WTC11 (cell line): ENCODE measurements at regions not wholly inside any gene's neighbourhood (a gene's known extent, or its start where the extent isn't known, plus 50 kb on each side); places are given as distances from the start of the nearest gene placed in this dataset.

ENCODE experiments used
- ATAC-seq: fragments of 200-7000 bp; cut with Tn5 transposase; 2 replicates; pipeline ENCODE4 v1.10.0; 2021; ENCODE audit warnings: mild to moderate bottlenecking, moderate library complexity
- CTCF ChIA-PET: fragments of 300-600 bp; sonication (Branson Sonifier 250); formaldehyde crosslinking; loops from one replicate; lab custom pipeline; 2021; ENCODE audit warnings: antibody characterized with exemption; lab: Charles Lee
- POLR2A ChIA-PET: fragments of 350-600 bp; sonication (Branson Sonifier 250); formaldehyde crosslinking; loops from one replicate; lab custom pipeline; 2021; ENCODE audit warnings: antibody characterized with exemption; lab: Charles Lee
- DNase-seq: peaks from one replicate; pipeline ENCODE4 v3.0.0; 2021; ENCODE audit warnings: low spot score
- H3K27ac Mint-ChIP-seq: 2 replicates; pipeline ENCODE4 v1.8.0; 2021; ENCODE audit warnings: mixed read lengths
- H3K27me3 Mint-ChIP-seq: 2 replicates; pipeline ENCODE4 v1.8.0; 2021; ENCODE audit warnings: low read depth, mild to moderate bottlenecking, moderate library complexity, mixed read lengths
- H3K36me3 Mint-ChIP-seq: 2 replicates; pipeline ENCODE4 v1.8.0; 2021; ENCODE audit warnings: mixed read lengths
- H3K4me1 Mint-ChIP-seq: 2 replicates; pipeline ENCODE4 v1.8.0; 2022; ENCODE audit warnings: mixed read lengths
- H3K4me3 Mint-ChIP-seq: 2 replicates; pipeline ENCODE4 v1.8.0; 2021; ENCODE audit warnings: mild to moderate bottlenecking, moderate library complexity, mixed read lengths
- H3K9me3 Mint-ChIP-seq: 2 replicates; pipeline ENCODE4 v1.8.0; 2021; ENCODE audit warnings: mixed read lengths
- AR ChIP-seq: fragments of 250-450 bp; sonication (Bioruptor Pico); IDR thresholded peaks from 2 replicates; pipeline ENCODE4 v1.9.0; 2021; ENCODE audit warnings: mild to moderate bottlenecking
- ATF2 ChIP-seq: sonication (generic); formaldehyde crosslinking; IDR thresholded peaks from 2 replicates; pipeline ENCODE4 v1.8.1; 2022; ENCODE audit warnings: low read depth, missing genetic modification reagents, borderline replicate concordance
- CBFB ChIP-seq: sonication (generic); formaldehyde crosslinking; IDR thresholded peaks from 2 replicates; pipeline ENCODE4 v1.8.1; 2022; ENCODE audit warnings: mild to moderate bottlenecking, low read depth, missing genetic modification reagents
- CDX4 ChIP-seq: fragments of 250-450 bp; sonication (Bioruptor Pico); IDR thresholded peaks from 2 replicates; pipeline ENCODE4 v1.9.0; 2021; ENCODE audit warnings: moderate library complexity, mild to moderate bottlenecking, inconsistent platforms, borderline replicate concordance
- CREB1 ChIP-seq: sonication (generic); formaldehyde crosslinking; IDR thresholded peaks from 2 replicates; pipeline ENCODE4 v1.8.0; 2023; ENCODE audit warnings: mild to moderate bottlenecking, missing genetic modification reagents
- E2F1 ChIP-seq: sonication (generic); formaldehyde crosslinking; IDR thresholded peaks from 2 replicates; pipeline ENCODE4 v1.8.0; 2022; ENCODE audit warnings: mild to moderate bottlenecking, missing genetic modification reagents
- FOXJ3 ChIP-seq: sonication (generic); formaldehyde crosslinking; IDR thresholded peaks from 2 replicates; pipeline ENCODE4 v1.9.0; 2021; ENCODE audit warnings: missing genetic modification reagents, mild to moderate bottlenecking, borderline replicate concordance
- MLX ChIP-seq: sonication (generic); formaldehyde crosslinking; IDR thresholded peaks from 2 replicates; pipeline ENCODE4 v1.8.1; 2023; ENCODE audit warnings: mild to moderate bottlenecking, missing genetic modification reagents, moderate library complexity
- MXD4 ChIP-seq: fragments of 250-450 bp; sonication (Bioruptor Pico); IDR thresholded peaks from 2 replicates; pipeline ENCODE4 v1.8.0; 2021; ENCODE audit warnings: mild to moderate bottlenecking, moderate library complexity, borderline replicate concordance
- MYBL2 ChIP-seq: sonication (generic); formaldehyde crosslinking; IDR thresholded peaks from 2 replicates; pipeline ENCODE4 v1.8.1; 2023; ENCODE audit warnings: mild to moderate bottlenecking, moderate library complexity, missing genetic modification reagents
- PREB ChIP-seq: sonication (generic); formaldehyde crosslinking; IDR thresholded peaks from 2 replicates; pipeline ENCODE4 v1.8.1; 2022; ENCODE audit warnings: mild to moderate bottlenecking, missing genetic modification reagents, moderate library complexity, borderline replicate concordance
- TCF7 ChIP-seq: sonication (generic); formaldehyde crosslinking; IDR thresholded peaks from 2 replicates; pipeline ENCODE4 v1.8.0; 2022; ENCODE audit warnings: mild to moderate bottlenecking, low read depth, missing genetic modification reagents, moderate library complexity
- TP53 ChIP-seq: sonication (generic); formaldehyde crosslinking; IDR thresholded peaks from 2 replicates; pipeline ENCODE4 v1.8.1; 2023; ENCODE audit warnings: mild to moderate bottlenecking, missing genetic modification reagents
- USF1 ChIP-seq: sonication (generic); formaldehyde crosslinking; IDR thresholded peaks from 2 replicates; pipeline ENCODE4 v1.8.0; 2022; ENCODE audit warnings: mild to moderate bottlenecking, missing genetic modification reagents
- ZNF317 ChIP-seq: sonication (generic); formaldehyde crosslinking; IDR thresholded peaks from 2 replicates; pipeline ENCODE4 v1.8.1; 2023; ENCODE audit warnings: low read depth, mild to moderate bottlenecking, moderate library complexity, missing genetic modification reagents, borderline replicate concordance
- ZNF512 ChIP-seq: sonication (generic); formaldehyde crosslinking; IDR thresholded peaks from 2 replicates; pipeline ENCODE4 v1.8.1; 2022; ENCODE audit warnings: missing genetic modification reagents, borderline replicate concordance
- ZNF671 ChIP-seq: fragments of 250-450 bp; sonication (Bioruptor Pico); IDR thresholded peaks from 2 replicates; pipeline ENCODE4 v1.8.0; 2021; ENCODE audit warnings: mild to moderate bottlenecking

GRCh38 chr2:58967736-58968135 lies 726.6 kb upstream of the FANCL start:
- no peak for TF ChIP-seq PREB
- TF ChIP-seq CREB1 (CRISPR knock-in tag): no peak
- no peak for TF ChIP-seq TP53 (CRISPR knock-in tag)
- TF ChIP-seq MYBL2: no peak
- TF ChIP-seq TCF7: no peak
- TF ChIP-seq ATF2: no peak
- no peak for TF ChIP-seq CBFB (CRISPR knock-in tag)
- no peak for TF ChIP-seq ZNF671 (CRISPR knock-in tag)
- TF ChIP-seq MLX: no peak
- no peak for TF ChIP-seq USF1
- no peak for TF ChIP-seq MXD4 (CRISPR knock-in tag)
- TF ChIP-seq ZNF317: no peak
- TF ChIP-seq E2F1 (CRISPR knock-in tag): no peak
- no peak for TF ChIP-seq AR (CRISPR knock-in tag)
- no peak for TF ChIP-seq CDX4
- no peak for TF ChIP-seq FOXJ3 (CRISPR knock-in tag)
- H3K27ac Mint-ChIP-seq: no peak overlapping the region

GRCh38 chr2:58965602-58966001 lies 724.5 kb upstream of the FANCL start:
- CTCF ChIA-PET: no interaction called here
- no peak for ATAC-seq
- no peaks in the 10 kb centered on the region for H3K27me3 Mint-ChIP-seq

More at GRCh38 chr2:58967736-58968135, 726.6 kb upstream of the FANCL start:
- POLR2A ChIA-PET: no interaction called here
- DNase-seq (no peak), ATAC-seq (no peak)
- Mint-ChIP-seq H3K27me3 (no peaks in the 10 kb centered on the region), H3K4me1 (peaks cover 15% of the 10 kb centered on the region), H3K4me3 (no peak overlapping the region), H3K36me3 (no peaks in the 10 kb centered on the region), H3K9me3 (no peaks in the 10 kb centered on the region)
- CTCF ChIA-PET: no interaction called here

More at GRCh38 chr2:58965602-58966001, 724.5 kb upstream of the FANCL start:
- Mint-ChIP-seq H3K27ac (no peak overlapping the region), H3K36me3 (no peaks in the 10 kb centered on the region), H3K4me3 (no peak overlapping the region), H3K4me1 (no peaks in the 10 kb centered on the region; the same call in 1 of the 2 replicates), H3K9me3 (no peaks in the 10 kb centered on the region)
- TF ChIP-seq MLX (no peak), TP53 (CRISPR knock-in tag) (no peak), ZNF512 (CRISPR knock-in tag) (no peak)
- DNase-seq: no peak
- POLR2A ChIA-PET: no interaction called here
